ENCODE measurements at regions not wholly inside any gene's neighbourhood (a gene's known extent, or its start where the extent isn't known, plus 50 kb on each side); places are given as distances from the start of the nearest gene placed in this dataset.

DNA sequence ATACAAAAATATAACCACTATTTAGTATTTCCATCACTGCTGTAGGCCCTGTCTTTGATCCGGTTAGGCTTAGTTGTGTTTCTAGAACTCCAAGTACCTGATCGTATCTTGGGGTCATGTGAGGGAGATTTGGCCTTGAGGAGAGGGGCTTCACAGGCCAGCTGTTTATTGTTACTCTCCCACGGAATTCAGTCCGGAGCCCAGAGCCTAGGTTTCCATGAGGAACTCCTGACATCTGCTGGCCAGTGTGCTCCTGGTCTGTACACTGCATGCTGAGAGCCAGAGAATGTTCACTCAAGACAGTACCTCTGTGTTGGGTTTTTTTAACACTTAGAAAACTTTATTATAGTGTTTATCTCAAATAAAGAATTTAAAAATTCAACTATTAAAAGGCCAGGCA is 341.0 kb upstream of the TMEM132C start:
- DNase-seq (ENCODE audit: low read depth in 1 of 2, low spot score in 1 of 2) = peak in 1 of 2 donors; percentile 81
- H3K27me3 ChIP-seq = no peaks in the 10 kb centered on the region
- H3K4me3 ChIP-seq = no peak overlapping the region
- H3K36me3 ChIP-seq = no peaks in the 10 kb centered on the region
- H3K4me1 ChIP-seq (ENCODE audit: low read depth) = no peaks in the 10 kb centered on the region
- no peaks in the 10 kb centered on the region for H3K9me3 ChIP-seq (ENCODE audit: low read depth)
- TF ChIP-seq, protein P1, sequence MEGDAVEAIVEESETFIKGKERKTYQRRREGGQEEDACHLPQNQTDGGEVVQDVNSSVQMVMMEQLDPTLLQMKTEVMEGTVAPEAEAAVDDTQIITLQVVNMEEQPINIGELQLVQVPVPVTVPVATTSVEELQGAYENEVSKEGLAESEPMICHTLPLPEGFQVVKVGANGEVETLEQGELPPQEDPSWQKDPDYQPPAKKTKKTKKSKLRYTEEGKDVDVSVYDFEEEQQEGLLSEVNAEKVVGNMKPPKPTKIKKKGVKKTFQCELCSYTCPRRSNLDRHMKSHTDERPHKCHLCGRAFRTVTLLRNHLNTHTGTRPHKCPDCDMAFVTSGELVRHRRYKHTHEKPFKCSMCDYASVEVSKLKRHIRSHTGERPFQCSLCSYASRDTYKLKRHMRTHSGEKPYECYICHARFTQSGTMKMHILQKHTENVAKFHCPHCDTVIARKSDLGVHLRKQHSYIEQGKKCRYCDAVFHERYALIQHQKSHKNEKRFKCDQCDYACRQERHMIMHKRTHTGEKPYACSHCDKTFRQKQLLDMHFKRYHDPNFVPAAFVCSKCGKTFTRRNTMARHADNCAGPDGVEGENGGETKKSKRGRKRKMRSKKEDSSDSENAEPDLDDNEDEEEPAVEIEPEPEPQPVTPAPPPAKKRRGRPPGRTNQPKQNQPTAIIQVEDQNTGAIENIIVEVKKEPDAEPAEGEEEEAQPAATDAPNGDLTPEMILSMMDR (IDR thresholded peaks at IDR 0.05; ENCODE audit: low read depth, low read length) = no peak
- no peak overlapping the region for H3K27ac ChIP-seq

GRCh38 chr12:127928178-127928577 is 338.8 kb upstream of the TMEM132C start:
- H3K4me3 ChIP-seq = no peak overlapping the region
- no peak for DNase-seq (ENCODE audit: low read depth in 1 of 2, low spot score in 1 of 2)
- TF ChIP-seq, protein P1 (IDR thresholded peaks at IDR 0.05; ENCODE audit: low read depth, low read length) = no peak
- H3K36me3 ChIP-seq = no peaks in the 10 kb centered on the region
- no peaks in the 10 kb centered on the region for H3K9me3 ChIP-seq (ENCODE audit: low read depth)
- H3K27ac ChIP-seq = no peak overlapping the region
- H3K27me3 ChIP-seq = no peaks in the 10 kb centered on the region
- H3K4me1 ChIP-seq (ENCODE audit: low read depth) = no peaks in the 10 kb centered on the region

- no peak overlapping the region for H3K27ac ChIP-seq
- no peak overlapping the region for H3K4me3 ChIP-seq
Measured at GRCh38 chr12:127928615-127929571, 338.1 kb upstream of the TMEM132C start.

DNA sequence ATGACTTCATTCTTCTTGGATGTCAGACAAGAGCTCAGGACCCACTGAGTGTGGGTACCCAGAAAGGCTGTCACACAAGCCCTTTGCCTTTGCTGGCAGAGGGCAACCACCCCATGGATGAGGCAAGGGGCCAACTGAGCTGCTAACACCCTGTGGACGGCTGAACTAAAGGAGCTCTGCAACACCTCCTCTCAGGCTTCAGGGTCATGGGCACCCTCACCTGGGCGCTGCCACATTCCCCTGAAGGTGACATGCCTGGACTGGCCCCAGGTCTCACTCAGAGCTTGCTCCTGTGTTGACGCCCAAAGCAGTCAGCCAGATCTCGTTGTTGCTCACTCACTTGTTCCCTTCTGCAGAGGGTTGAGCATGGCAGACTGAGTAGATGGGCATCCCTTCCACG is 336.8 kb upstream of the TMEM132C start:
- Histone ChIP-seq H3K4me3 (no peak overlapping the region), H3K36me3 (no peaks in the 10 kb centered on the region), H3K27me3 (no peaks in the 10 kb centered on the region), H3K27ac (no peak overlapping the region), H3K4me1 (ENCODE audit: low read depth) (no peaks in the 10 kb centered on the region), H3K9me3 (ENCODE audit: low read depth) (no peaks in the 10 kb centered on the region)
- DNase-seq (ENCODE audit: low read depth in 1 of 2, low spot score in 1 of 2) = no peak
- TF ChIP-seq, protein P1 (IDR thresholded peaks at IDR 0.05; ENCODE audit: low read depth, low read length) = no peak

More at GRCh38 chr12:127928615-127929571, 338.1 kb upstream of the TMEM132C start:
- no peaks in the 10 kb centered on the region for H3K9me3 ChIP-seq (ENCODE audit: low read depth)
- no peaks in the 10 kb centered on the region for H3K4me1 ChIP-seq (ENCODE audit: low read depth)
- no peaks in the 10 kb centered on the region for H3K36me3 ChIP-seq
- DNase-seq (ENCODE audit: low read depth in 1 of 2, low spot score in 1 of 2) = no peak
- TF ChIP-seq, protein P1 (IDR thresholded peaks at IDR 0.05; ENCODE audit: low read depth, low read length) = no peak
- H3K27me3 ChIP-seq = no peaks in the 10 kb centered on the region

DNA sequence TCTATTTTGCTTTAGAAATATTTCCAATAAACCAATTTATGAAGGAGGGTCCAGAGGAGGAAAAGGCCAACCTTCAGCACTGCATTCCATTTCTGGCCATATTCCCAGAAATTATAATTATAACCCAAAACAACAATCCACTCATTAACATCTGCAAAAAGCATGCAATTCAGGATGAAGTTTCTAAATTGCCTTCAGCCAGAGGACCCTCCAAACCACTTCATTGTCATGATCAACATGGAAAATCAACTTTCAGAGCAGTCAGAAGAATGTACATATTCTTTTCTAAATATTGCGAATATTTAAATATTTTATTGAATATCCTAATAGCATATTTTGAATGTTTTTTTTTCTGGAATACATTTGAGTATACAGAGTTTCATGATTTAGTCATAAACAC is 332.6 kb upstream of the TMEM132C start:
- H3K27me3 ChIP-seq = no peaks in the 10 kb centered on the region
- DNase-seq (ENCODE audit: low read depth in 1 of 2, low spot score in 1 of 2) = no peak
- no peaks in the 10 kb centered on the region for H3K4me1 ChIP-seq (ENCODE audit: low read depth)
- no peak overlapping the region for H3K27ac ChIP-seq
- no peaks in the 10 kb centered on the region for H3K9me3 ChIP-seq (ENCODE audit: low read depth)
- TF ChIP-seq, protein P1 (IDR thresholded peaks at IDR 0.05; ENCODE audit: low read depth, low read length) = no peak
- no peak overlapping the region for H3K4me3 ChIP-seq
- H3K36me3 ChIP-seq = no peaks in the 10 kb centered on the region
